ENCODE measurements at regions not wholly inside any gene's neighbourhood (a gene's known extent, or its start where the extent isn't known, plus 50 kb on each side); places are given as distances from the start of the nearest gene placed in this dataset.

GRCh38 chr10:59007307-59008025 is 169.0 kb upstream of the PHYHIPL start:
- no peak overlapping the region for H3K27ac Mint-ChIP-seq
- no peak for DNase-seq
- ATAC-seq: no peak
- ChIA-PET CTCF (no interaction called here), POLR2A (no interaction called here)
- no peak for TF ChIP-seq CTCF (IDR thresholded peaks at IDR 0.05)
- no peaks in the 10 kb centered on the region for H3K36me3 Mint-ChIP-seq (ENCODE audit: low read depth)
- H3K27me3 Mint-ChIP-seq: no peaks in the 10 kb centered on the region
- H3K4me1 Mint-ChIP-seq (ENCODE audit: low read depth): no peaks in the 10 kb centered on the region
- intact Hi-C loops (cut with micrococcal nuclease): no loop called here
- no peaks in the 10 kb centered on the region for H3K9me3 Mint-ChIP-seq
- H3K4me3 Mint-ChIP-seq: no peak overlapping the region

- CTCF ChIA-PET: no interaction called here
- Mint-ChIP-seq H3K4me3 (no peak overlapping the region), H3K27me3 (no peaks in the 10 kb centered on the region), H3K27ac (no peak overlapping the region), H3K4me1 (ENCODE audit: low read depth) (no peaks in the 10 kb centered on the region), H3K9me3 (no peaks in the 10 kb centered on the region), H3K36me3 (ENCODE audit: low read depth) (no peaks in the 10 kb centered on the region)
- intact Hi-C loops (cut with micrococcal nuclease): no loop called here
- DNase-seq (no peak), ATAC-seq (no peak)
- POLR2A ChIA-PET: no interaction called here
- TF ChIP-seq CTCF (IDR thresholded peaks at IDR 0.05): no peak
Measured at GRCh38 chr10:59008452-59008851, 168.0 kb upstream of the PHYHIPL start.

- TF ChIP-seq CTCF (IDR thresholded peaks at IDR 0.05): no peak
- POLR2A ChIA-PET: no interaction called here
- H3K4me1 Mint-ChIP-seq (ENCODE audit: low read depth): no peaks in the 10 kb centered on the region
- no peaks in the 10 kb centered on the region for H3K36me3 Mint-ChIP-seq (ENCODE audit: low read depth)
- H3K27me3 Mint-ChIP-seq: no peaks in the 10 kb centered on the region
- ATAC-seq (no peak), DNase-seq (no peak)
- intact Hi-C loops (cut with micrococcal nuclease): no loop called here
- CTCF ChIA-PET: interaction anchor here (0.9 kb wide), 1 partner anchor 9 kb away, joined by 3 read pairs; no protein-coding TSS in a partner anchor
- no peaks in the 10 kb centered on the region for H3K9me3 Mint-ChIP-seq
- H3K27ac Mint-ChIP-seq: no peak overlapping the region
- no peak overlapping the region for H3K4me3 Mint-ChIP-seq
Measured at GRCh38 chr10:59011972-59012632, 164.3 kb upstream of the PHYHIPL start.

GRCh38 chr10:59012839-59013238 is 163.6 kb upstream of the PHYHIPL start:
- CTCF ChIA-PET: interaction anchor here (0.9 kb wide), 1 partner anchor 8 kb away, joined by 3 read pairs; no protein-coding TSS in a partner anchor
- no peak overlapping the region for H3K27ac Mint-ChIP-seq
- POLR2A ChIA-PET: no interaction called here
- H3K9me3 Mint-ChIP-seq: no peaks in the 10 kb centered on the region
- H3K4me3 Mint-ChIP-seq: no peak overlapping the region
- no peak for ATAC-seq
- peaks cover 4% of the 10 kb centered on the region for H3K27me3 Mint-ChIP-seq
- no peaks in the 10 kb centered on the region for H3K4me1 Mint-ChIP-seq (ENCODE audit: low read depth)
- no peak for DNase-seq
- intact Hi-C loops (cut with micrococcal nuclease): no loop called here
- no peak for TF ChIP-seq CTCF (IDR thresholded peaks at IDR 0.05)
- no peaks in the 10 kb centered on the region for H3K36me3 Mint-ChIP-seq (ENCODE audit: low read depth)

GRCh38 chr10:59016043-59016442 is 160.4 kb upstream of the PHYHIPL start:
- Mint-ChIP-seq H3K27me3 (peaks cover 4% of the 10 kb centered on the region), H3K27ac (no peak overlapping the region), H3K4me3 (no peak overlapping the region), H3K9me3 (no peaks in the 10 kb centered on the region), H3K4me1 (ENCODE audit: low read depth) (no peaks in the 10 kb centered on the region), H3K36me3 (ENCODE audit: low read depth) (no peaks in the 10 kb centered on the region)
- ATAC-seq: no peak
- CTCF ChIA-PET: no interaction called here
- POLR2A ChIA-PET: no interaction called here
- no peak for TF ChIP-seq CTCF (IDR thresholded peaks at IDR 0.05)
- intact Hi-C loops (cut with micrococcal nuclease): no loop called here
- no peak for DNase-seq
